GM21526 (cell line): ENCODE measurements at regions not wholly inside any gene's neighbourhood (a gene's known extent, or its start where the extent isn't known, plus 50 kb on each side); places are given as distances from the start of the nearest gene placed in this dataset.
"Not testable (repeated sequence)": the region's sequence is repeated elsewhere in the genome, so short reads cannot be mapped to it uniquely, and the experiment has no call there.

Experiments
- ATAC-seq: cut with Tn5 transposase; IDR thresholded peaks from one replicate; pipeline ENCODE4 v1.9.1; 2021; ENCODE audit warnings: moderate library complexity; ENCODE audit not compliant: unreplicated experiment, low FRiP score

- not testable (repeated sequence) for ATAC-seq
These were observed 56.8 kb upstream of the FGF16 start for GRCh38 chrX:77390365-77390764.

GRCh38 chrX:77396781-77397180 lies 50.4 kb upstream of the FGF16 start:
- ATAC-seq = no peak
